Stomach smooth muscle (tissue), 2 donors: ENCODE measurements at regions not wholly inside any gene's neighbourhood (a gene's known extent, or its start where the extent isn't known, plus 50 kb on each side); places are given as distances from the start of the nearest gene placed in this dataset.
A peak's percentile ranks its signal among the peaks of the same experiment; 100 is the strongest.

Experiments used
- H3K27ac ChIP-seq: one replicate; pipeline ENCODE4 v1.7.0; 2013; ENCODE audit warnings: mild to moderate bottlenecking, low read length, inconsistent platforms
- H3K27me3 ChIP-seq, 2 donors: one replicate each; pipeline ENCODE4 v1.7.0; 2013; ENCODE audit warnings: low read length in 2 of 2; ENCODE audit not compliant: insufficient read depth in 2 of 2, control insufficient read depth in 1 of 2
- H3K36me3 ChIP-seq, 2 donors: one replicate each; pipeline ENCODE4 v1.7.0; 2013; ENCODE audit warnings: low read length in 2 of 2; ENCODE audit not compliant: control insufficient read depth in 2 of 2, insufficient read depth in 2 of 2
- H3K4me1 ChIP-seq: one replicate; pipeline ENCODE4 v1.7.0; 2013; ENCODE audit warnings: low read length; ENCODE audit not compliant: control insufficient read depth, insufficient read depth
- H3K4me3 ChIP-seq, 2 donors: one replicate each; pipeline ENCODE4 v1.7.0; 2013; ENCODE audit warnings: low read length in 2 of 2
- H3K9ac ChIP-seq, 2 donors: one replicate each; pipeline ENCODE4 v1.7.0; 2013; ENCODE audit warnings: low read length in 2 of 2, mild to moderate bottlenecking in 1 of 2
- H3K9me3 ChIP-seq, 2 donors: one replicate each; pipeline ENCODE4 v1.7.0; 2013; ENCODE audit warnings: low read length in 2 of 2; ENCODE audit not compliant: control insufficient read depth in 2 of 2
- donor health status: healthy.
- donor health status: Pancreatic carcinoma.

DNA sequence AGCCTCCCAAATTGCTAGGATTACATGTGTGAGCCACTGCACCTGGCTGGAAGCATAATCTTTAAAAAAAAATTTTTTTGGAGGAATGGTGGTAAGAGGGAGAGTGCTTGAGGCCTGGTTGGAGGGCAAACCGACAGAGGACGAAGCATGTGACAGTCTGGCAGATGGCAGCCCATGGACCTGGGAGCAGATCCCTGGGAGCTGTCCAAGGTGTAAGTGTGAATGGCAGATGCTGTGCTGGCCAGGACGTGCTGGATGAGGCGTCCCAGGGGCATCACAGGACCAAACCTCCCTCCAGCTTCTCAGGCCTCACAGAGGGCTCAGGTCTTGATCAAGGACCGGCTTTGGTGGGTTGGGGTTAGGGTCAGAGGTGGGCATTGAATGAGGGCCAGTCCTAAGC is 128.4 kb upstream of the NCOR2 start:
- H3K9me3 ChIP-seq, result peaks cover 5 to 11% of the 10 kb centered on the region in 2 donors
- H3K27ac ChIP-seq, result no peak overlapping the region
- H3K4me3 ChIP-seq, result no peak overlapping the region
- no peaks in the 10 kb centered on the region for H3K36me3 ChIP-seq
- H3K27me3 ChIP-seq, result no peaks in the 10 kb centered on the region
- H3K4me1 ChIP-seq, result peaks cover 9% of the 10 kb centered on the region
- no peak overlapping the region for H3K9ac ChIP-seq

DNA sequence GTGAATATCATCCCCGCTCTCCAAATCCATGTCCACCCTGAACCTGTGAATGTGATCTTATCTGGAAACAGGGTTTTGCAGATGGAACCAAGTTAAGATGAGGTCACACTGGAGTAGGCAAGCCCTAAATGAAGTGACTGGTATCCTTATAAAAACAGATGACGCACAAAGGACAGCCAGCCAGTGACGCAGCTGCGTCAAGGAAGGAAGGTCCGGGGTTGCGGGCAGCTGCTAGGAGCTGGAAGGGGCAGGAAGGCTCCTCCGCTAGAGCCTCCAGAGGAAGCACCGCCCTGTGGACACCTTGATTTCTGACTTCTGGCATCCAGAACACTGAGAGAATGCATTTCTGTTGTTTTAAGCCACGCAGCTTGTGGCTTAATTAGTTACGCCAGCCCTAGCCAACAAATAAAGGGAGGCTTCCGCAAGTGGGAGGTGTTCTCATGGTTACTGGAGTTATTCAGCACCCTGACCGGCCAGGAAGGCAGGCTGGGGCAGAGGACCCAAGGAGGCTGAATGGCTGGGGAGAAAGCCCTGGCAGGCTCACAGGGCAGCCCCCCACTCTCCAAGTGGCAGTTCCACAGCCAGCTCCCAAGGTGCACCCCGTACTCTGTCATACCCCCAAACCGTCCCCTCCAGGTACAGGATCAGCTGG is 127.6 kb upstream of the NCOR2 start:
- Histone ChIP-seq H3K27ac (no peak overlapping the region), H3K36me3 (no peaks in the 10 kb centered on the region), H3K4me1 (peaks cover 5% of the 10 kb centered on the region), H3K9ac (no peak overlapping the region), H3K4me3 (no peak overlapping the region), H3K9me3 (peaks cover 5 to 11% of the 10 kb centered on the region in 2 donors), H3K27me3 (no peaks in the 10 kb centered on the region)

DNA sequence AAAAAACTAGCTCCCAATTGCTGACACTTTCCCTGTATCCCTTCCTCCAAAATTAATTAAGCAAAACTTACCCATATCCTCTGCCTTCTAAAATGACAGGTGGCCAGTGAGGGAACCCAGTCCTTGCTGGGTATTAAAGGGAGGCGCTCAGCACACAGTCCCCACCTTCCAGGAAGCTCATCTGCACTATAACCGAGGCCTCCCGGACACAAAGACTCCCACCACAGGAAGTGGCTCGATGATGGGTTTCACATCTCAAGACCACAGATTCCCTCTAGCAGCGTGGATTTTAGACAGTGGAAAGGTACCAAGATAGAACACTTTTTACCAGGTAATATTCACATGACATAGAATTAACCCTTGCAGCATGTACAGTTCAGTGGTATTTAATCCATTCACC is 126.8 kb upstream of the NCOR2 start:
- no peak overlapping the region for H3K4me3 ChIP-seq
- H3K4me1 ChIP-seq, result peaks cover 5% of the 10 kb centered on the region
- H3K36me3 ChIP-seq, result no peaks in the 10 kb centered on the region
- H3K27me3 ChIP-seq, result no peaks in the 10 kb centered on the region
- no peak overlapping the region for H3K9ac ChIP-seq
- H3K27ac ChIP-seq, result no peak overlapping the region
- H3K9me3 ChIP-seq, result peaks cover 5 to 11% of the 10 kb centered on the region in 2 donors

DNA sequence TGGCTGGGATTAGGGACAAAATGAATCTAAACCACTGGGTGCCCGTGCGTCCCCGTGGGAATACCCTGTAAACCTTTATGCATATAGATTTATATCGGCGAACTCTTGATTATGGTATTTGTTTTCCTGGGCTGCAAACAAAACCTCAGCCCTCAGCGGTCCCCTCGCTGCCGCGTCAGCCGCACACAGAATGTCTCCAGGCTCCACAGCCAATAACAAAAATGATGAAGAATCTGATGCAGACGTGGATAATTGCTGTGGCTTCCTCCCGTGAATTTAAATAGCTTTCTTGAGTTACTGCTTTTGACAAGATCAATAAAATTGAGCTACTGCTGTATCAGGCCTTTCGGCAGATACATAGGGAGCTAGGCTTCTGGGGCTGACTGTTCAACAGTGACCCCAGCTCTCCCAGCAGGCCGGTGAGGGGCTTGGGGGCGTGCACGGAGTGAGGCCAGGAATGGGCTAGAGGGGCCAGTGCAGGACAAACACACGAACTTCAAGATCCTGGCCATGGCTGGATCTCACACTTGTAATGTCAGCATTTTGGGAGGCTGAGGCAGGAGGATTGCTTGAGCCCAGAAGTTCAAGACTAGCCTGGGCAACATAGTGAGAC is 125.8 kb upstream of the NCOR2 start:
- no peaks in the 10 kb centered on the region for H3K27me3 ChIP-seq
- no peak overlapping the region for H3K9ac ChIP-seq
- H3K9me3 ChIP-seq, result peaks cover 5 to 11% of the 10 kb centered on the region in 2 donors
- no peak overlapping the region for H3K4me3 ChIP-seq
- no peaks in the 10 kb centered on the region for H3K36me3 ChIP-seq
- H3K27ac ChIP-seq, result no peak overlapping the region
- H3K4me1 ChIP-seq, result peaks cover 3% of the 10 kb centered on the region

DNA sequence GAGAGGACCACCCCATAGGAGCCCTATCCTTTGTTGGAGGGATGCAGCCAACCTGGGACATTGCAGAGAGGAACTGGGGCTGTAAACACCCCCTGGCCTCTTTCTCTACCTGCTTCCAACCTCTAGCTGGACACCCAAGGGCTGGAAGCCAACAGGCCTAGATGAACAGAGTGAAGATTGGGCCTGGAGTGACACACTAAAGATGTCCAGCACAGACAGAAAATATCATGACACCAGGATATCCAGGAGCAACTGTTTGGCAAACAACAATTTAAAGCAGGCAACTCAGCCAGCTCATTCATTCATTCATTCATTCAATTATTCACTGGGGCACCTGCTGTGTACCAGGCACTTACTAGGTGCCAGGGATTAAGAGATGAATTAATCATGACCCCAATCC is 125.0 kb upstream of the NCOR2 start:
- Histone ChIP-seq H3K4me3 (no peak overlapping the region), H3K27ac (no peak overlapping the region), H3K9me3 (peaks cover 5 to 11% of the 10 kb centered on the region in 2 donors), H3K4me1 (peaks cover 11% of the 10 kb centered on the region), H3K9ac (no peak overlapping the region), H3K27me3 (no peaks in the 10 kb centered on the region), H3K36me3 (no peaks in the 10 kb centered on the region)

DNA sequence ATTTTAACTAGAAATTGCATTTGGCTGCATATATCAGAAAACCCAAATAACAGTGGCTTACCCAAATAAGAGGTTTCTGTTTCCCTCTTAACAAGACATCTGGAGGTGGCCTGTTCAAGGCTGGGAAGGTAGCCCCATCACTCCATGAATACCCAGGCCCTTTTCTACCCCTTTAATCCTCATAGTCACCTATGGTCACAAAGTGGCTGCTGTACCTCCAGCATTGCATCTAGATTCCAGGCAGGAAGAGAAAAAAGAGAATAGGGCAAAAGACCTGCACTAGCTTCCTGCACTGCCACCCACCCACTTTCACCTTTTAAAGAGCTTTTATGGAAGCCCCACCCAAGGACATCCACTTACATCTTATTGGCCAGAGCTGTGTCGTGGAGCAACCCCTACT is 124.0 kb upstream of the NCOR2 start:
- Histone ChIP-seq H3K36me3 (no peaks in the 10 kb centered on the region), H3K27ac (no peak overlapping the region), H3K9me3 (peaks cover 5 to 11% of the 10 kb centered on the region in 2 donors), H3K27me3 (no peaks in the 10 kb centered on the region), H3K4me3 (no peak overlapping the region), H3K4me1 (peaks cover 13% of the 10 kb centered on the region), H3K9ac (no peak overlapping the region)

DNA sequence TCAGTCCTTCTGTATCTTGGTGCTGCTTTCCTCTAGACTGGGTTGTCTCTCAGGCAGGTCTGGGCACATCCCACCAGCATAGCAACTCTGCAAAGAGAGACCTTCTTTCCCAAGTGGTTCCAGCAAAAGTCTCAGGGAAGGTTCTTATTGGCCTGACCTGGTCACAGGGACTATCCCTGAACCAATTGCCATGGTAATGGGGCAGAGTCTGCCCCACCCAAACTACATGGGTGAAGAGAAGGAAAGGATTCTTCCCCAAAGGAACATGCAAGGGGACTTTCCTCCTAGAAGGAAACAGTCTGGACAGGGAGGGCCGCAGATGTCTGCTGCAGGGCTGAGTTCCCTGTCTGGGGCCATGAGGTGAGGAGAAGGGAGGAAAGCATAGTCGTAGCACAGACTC is 122.2 kb upstream of the NCOR2 start:
- H3K27ac ChIP-seq, result no peak overlapping the region
- H3K4me1 ChIP-seq, result peaks cover 27% of the 10 kb centered on the region
- H3K4me3 ChIP-seq, result no peak overlapping the region

DNA sequence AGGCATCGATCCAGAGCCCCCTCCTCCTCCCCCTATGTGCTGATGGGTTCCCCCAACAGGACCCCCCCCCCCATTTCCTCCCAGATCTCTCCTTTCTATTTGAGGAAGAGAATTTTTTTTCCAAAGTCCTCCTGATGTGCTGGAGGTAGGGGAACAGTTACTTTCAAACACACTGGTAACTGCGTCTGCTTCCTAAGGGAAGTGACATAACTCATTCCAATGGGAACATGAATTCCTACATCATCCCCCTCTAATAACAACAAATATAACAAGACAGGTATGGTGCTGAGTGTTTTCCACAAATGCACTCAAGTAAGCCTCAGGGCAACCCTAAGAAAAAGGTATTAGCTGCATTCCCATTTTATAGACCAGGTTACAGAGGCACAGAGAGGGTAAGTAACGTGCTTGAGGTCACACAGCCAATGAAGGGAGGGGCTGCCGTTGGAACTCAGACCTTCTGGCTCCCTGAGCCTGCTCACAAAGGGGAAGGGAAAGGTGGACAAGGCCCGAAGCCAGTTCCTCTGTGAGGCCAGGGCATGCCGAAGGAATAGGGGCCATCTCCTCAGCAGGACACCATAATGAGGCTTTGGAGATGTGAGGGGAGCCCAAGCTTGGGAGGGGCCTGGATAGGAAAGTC is 121.1 kb upstream of the NCOR2 start:
- Histone ChIP-seq H3K4me3 (no peak overlapping the region), H3K4me1 (peaks cover 31% of the 10 kb centered on the region), H3K27me3 (no peaks in the 10 kb centered on the region), H3K27ac (peak overlapping the region; percentile 37), H3K36me3 (no peaks in the 10 kb centered on the region), H3K9me3 (peaks cover 5 to 11% of the 10 kb centered on the region in 2 donors), H3K9ac (no peak overlapping the region)

More for the DNA sequence above, 122.2 kb upstream of the NCOR2 start:
- Histone ChIP-seq H3K9ac (no peak overlapping the region), H3K9me3 (peaks cover 5 to 11% of the 10 kb centered on the region in 2 donors), H3K27me3 (no peaks in the 10 kb centered on the region), H3K36me3 (no peaks in the 10 kb centered on the region)

DNA sequence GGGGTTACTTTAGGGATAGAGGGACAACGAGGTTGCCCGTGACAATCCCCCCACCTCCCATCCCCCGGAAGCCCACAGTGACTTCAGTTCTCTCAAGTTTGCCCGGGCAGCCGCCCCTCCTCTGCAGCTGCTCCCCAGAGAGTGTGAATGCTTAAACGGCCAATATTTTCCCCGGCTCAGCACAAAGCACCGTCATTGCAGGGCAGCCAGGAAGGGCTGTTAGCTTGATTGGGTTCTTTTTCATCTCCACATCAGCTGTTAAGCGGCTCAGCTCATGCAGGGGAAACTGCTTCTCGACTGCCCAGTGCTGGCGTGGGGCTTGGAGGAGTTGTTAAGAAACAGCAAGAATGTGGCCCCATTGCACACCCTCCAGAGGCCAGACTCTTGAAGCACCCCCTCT is 120.5 kb upstream of the NCOR2 start:
- H3K27me3 ChIP-seq, result no peaks in the 10 kb centered on the region
- peaks cover 5 to 11% of the 10 kb centered on the region in 2 donors for H3K9me3 ChIP-seq
- H3K36me3 ChIP-seq, result no peaks in the 10 kb centered on the region
- H3K9ac ChIP-seq, result no peak overlapping the region
- H3K27ac ChIP-seq, result peak overlapping the region; percentile 37
- H3K4me3 ChIP-seq, result no peak overlapping the region
- H3K4me1 ChIP-seq, result peaks cover 31% of the 10 kb centered on the region

DNA sequence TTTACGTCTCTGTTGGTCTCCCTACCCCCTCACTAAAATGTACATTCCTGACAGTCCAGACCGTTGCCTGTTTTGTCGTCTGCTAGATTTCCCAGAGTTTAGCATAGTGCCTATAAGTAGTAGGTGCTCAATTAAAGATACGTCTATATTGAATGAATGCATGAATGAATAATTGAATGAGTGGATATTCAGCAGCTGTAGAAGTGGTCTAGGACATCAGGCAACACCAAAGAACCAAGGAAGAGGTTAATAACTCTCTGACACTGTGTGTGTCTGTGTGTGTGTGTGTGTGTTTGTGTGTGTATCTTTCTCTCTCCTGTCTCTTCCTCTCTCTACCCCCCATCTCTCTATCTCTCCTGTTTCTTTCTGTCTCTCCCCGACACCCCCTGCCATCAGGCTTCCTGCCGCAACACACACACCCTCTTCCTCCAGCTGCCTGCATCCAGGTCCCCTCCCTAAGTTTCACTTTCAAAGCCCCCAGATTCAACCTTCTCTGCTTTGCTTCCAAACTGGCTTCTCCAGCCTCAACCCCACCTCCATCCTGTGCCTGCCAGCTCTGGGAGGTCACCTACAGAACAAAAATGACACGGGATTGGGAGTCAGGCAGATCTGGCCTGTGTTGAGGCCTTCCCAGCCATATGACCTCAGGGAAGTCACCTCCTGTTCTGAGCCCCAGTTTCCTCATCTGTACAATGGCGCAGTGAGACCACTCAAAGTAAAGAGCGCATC is 119.9 kb upstream of the NCOR2 start:
- peaks cover 3 to 6% of the 10 kb centered on the region in 2 donors for H3K9me3 ChIP-seq
- peaks cover 36% of the 10 kb centered on the region for H3K4me1 ChIP-seq
- no peak overlapping the region for H3K4me3 ChIP-seq
- H3K9ac ChIP-seq, result peak overlapping the region in 1 of 2 donors; percentile 29
- no peaks in the 10 kb centered on the region for H3K27me3 ChIP-seq
- no peak overlapping the region for H3K27ac ChIP-seq
- H3K36me3 ChIP-seq, result no peaks in the 10 kb centered on the region
